Osteoblast (primary cell): ENCODE measurements at regions not wholly inside any gene's neighbourhood (a gene's known extent, or its start where the extent isn't known, plus 50 kb on each side); places are given as distances from the start of the nearest gene placed in this dataset.

Experiments used
- DNase-seq: peaks from one replicate; pipeline ENCODE4 v3.0.0; 2011; ENCODE audit warnings: low spot score, mixed read lengths; ENCODE audit not compliant: insufficient read length; ENCODE audit errors: missing footprints
- H2AFZ ChIP-seq: 2 replicates; pipeline ENCODE4 v1.6.0; 2011; ENCODE audit warnings: mild to moderate bottlenecking, low read length
- H3K27ac ChIP-seq: 2 replicates; pipeline ENCODE4 v1.5.1; 2011; ENCODE audit warnings: mild to moderate bottlenecking, low read depth, low read length, moderate library complexity
- H3K27me3 ChIP-seq: 2 replicates; pipeline ENCODE4 v1.6.0; 2012; ENCODE audit warnings: mild to moderate bottlenecking, control low read depth, inconsistent platforms, low read length, moderate library complexity; ENCODE audit not compliant: insufficient read depth
- H3K36me3 ChIP-seq: 2 replicates; pipeline ENCODE4 v1.5.1; 2011; ENCODE audit warnings: mild to moderate bottlenecking, low read length, control low read depth, moderate library complexity; ENCODE audit not compliant: insufficient read depth
- H3K4me1 ChIP-seq: 2 replicates; pipeline ENCODE4 v1.5.1; 2011; ENCODE audit warnings: mild to moderate bottlenecking, low read length, control low read depth, moderate library complexity; ENCODE audit not compliant: insufficient read depth
- H3K4me2 ChIP-seq: 2 replicates; pipeline ENCODE4 v1.6.0; 2011; ENCODE audit warnings: mild to moderate bottlenecking, low read length; ENCODE audit not compliant: insufficient read depth
- H3K4me3 ChIP-seq: fragments of 200-600 bp; sonication (generic); 3 replicates; pipeline ENCODE4 v1.5.1; 2012; ENCODE audit warnings: mild to moderate bottlenecking, low read length, inconsistent platforms; ENCODE audit not compliant: insufficient read depth
- H3K79me2 ChIP-seq: 2 replicates; pipeline ENCODE4 v1.6.0; 2012; ENCODE audit warnings: mild to moderate bottlenecking, low read length, control low read depth, inconsistent platforms; ENCODE audit not compliant: insufficient read depth
- H3K9me3 ChIP-seq: 2 replicates; pipeline ENCODE4 v1.5.1; 2011; ENCODE audit warnings: low read depth, low read length, control low read depth
- H4K20me1 ChIP-seq: 2 replicates; pipeline ENCODE4 v1.6.0; 2012; ENCODE audit warnings: mild to moderate bottlenecking, low read length, control low read depth; ENCODE audit not compliant: insufficient read depth
- TF ChIP-seq, protein P1 (sequence below): IDR thresholded peaks from 2 replicates; pipeline ENCODE4 v1.5.1; 2011; ENCODE audit warnings: mild to moderate bottlenecking, low read depth, low read length, moderate library complexity; ENCODE audit errors: extremely low read depth

DNA sequence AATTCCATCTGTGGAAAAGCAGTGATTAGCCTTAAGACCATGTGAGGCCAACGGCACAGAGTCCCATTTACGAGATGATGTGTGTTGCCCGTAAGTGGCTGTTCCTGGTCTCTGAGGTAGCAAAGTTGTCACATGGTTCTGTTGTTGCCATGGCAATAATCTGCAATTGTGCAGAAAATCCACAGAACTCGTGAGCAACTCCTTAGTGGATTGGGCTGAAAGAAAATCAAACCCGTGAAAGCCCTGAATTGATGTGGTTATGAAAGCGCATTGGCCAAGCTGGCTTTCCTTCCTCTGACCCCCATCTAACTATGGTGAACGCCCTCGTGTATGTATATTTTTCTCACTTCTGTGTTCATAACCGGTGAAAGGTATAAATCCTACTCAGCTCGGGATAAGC is 614.7 kb downstream of the EBF1 start:
- H3K4me3 ChIP-seq: no peak overlapping the region
- no peaks in the 10 kb centered on the region for H4K20me1 ChIP-seq
- no peak overlapping the region for H3K4me2 ChIP-seq
- TF ChIP-seq, protein P1, sequence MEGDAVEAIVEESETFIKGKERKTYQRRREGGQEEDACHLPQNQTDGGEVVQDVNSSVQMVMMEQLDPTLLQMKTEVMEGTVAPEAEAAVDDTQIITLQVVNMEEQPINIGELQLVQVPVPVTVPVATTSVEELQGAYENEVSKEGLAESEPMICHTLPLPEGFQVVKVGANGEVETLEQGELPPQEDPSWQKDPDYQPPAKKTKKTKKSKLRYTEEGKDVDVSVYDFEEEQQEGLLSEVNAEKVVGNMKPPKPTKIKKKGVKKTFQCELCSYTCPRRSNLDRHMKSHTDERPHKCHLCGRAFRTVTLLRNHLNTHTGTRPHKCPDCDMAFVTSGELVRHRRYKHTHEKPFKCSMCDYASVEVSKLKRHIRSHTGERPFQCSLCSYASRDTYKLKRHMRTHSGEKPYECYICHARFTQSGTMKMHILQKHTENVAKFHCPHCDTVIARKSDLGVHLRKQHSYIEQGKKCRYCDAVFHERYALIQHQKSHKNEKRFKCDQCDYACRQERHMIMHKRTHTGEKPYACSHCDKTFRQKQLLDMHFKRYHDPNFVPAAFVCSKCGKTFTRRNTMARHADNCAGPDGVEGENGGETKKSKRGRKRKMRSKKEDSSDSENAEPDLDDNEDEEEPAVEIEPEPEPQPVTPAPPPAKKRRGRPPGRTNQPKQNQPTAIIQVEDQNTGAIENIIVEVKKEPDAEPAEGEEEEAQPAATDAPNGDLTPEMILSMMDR: no peak
- DNase-seq: no peak
- H3K9me3 ChIP-seq: no peaks in the 10 kb centered on the region
- H3K27ac ChIP-seq: no peak overlapping the region
- no peaks in the 10 kb centered on the region for H3K4me1 ChIP-seq
- no peak overlapping the region for H2AFZ ChIP-seq
- H3K36me3 ChIP-seq: no peaks in the 10 kb centered on the region
- H3K27me3 ChIP-seq: peaks cover 12% of the 10 kb centered on the region
- no peaks in the 10 kb centered on the region for H3K79me2 ChIP-seq

DNA sequence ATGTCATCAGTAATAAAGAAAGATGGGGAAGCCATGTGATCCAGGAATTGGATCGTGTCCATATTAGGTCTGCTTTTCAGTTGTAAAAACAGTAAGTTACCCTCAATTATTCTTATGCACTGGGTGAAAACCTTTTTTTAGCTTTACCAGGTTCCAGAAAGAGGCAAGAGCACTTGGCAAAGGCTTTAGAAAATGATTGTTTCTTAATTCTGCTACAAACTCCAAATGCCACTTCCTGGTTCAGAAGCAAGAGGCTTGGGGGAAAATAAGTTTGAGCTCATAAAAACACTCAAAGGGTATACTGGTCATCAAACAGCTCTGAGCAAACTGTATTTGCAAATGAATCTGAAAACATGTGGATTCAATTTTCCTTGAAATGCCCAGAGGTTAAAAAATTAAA is 615.6 kb downstream of the EBF1 start:
- H3K27me3 ChIP-seq: peaks cover 14% of the 10 kb centered on the region
- TF ChIP-seq, protein P1: no peak
- H4K20me1 ChIP-seq: no peaks in the 10 kb centered on the region
- H3K4me3 ChIP-seq: no peak overlapping the region
- no peaks in the 10 kb centered on the region for H3K36me3 ChIP-seq
- H3K79me2 ChIP-seq: no peaks in the 10 kb centered on the region
- H3K4me2 ChIP-seq: no peak overlapping the region
- H3K9me3 ChIP-seq: no peaks in the 10 kb centered on the region
- H3K27ac ChIP-seq: no peak overlapping the region
- no peak overlapping the region for H2AFZ ChIP-seq
- no peaks in the 10 kb centered on the region for H3K4me1 ChIP-seq
- no peak for DNase-seq

DNA sequence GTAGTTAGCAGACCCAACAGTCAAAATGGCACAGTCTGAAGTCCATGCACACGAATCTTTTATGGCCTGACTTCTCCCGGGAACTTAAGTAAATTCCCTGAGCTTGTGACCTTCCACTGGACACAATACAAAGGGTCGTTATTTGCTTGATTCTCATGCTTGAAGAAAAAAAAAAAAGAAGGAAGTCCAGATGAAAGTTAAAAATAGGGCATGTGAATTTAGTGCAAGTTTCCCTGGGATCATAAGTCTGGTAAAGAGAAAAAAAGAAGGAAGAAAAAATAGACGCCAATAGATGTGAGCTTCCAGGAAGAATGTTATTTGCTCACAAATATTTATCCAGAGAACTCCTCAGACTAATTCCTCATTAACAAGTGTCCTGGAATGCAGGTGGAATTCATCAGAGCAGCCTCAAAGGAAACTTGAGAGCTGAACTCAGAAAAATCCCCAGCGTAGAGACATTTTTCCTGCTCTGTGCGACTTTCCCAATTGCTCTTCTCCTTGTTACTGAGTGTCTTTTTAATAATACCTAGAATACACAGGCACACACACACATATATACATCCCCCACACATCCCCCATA is 616.3 kb downstream of the EBF1 start:
- DNase-seq: no peak
- Histone ChIP-seq H3K27me3 (peaks cover 14% of the 10 kb centered on the region), H3K27ac (no peak overlapping the region), H3K4me3 (no peak overlapping the region), H3K4me2 (no peak overlapping the region), H3K9me3 (no peaks in the 10 kb centered on the region), H2AFZ (no peak overlapping the region), H3K79me2 (no peaks in the 10 kb centered on the region), H4K20me1 (no peaks in the 10 kb centered on the region), H3K36me3 (no peaks in the 10 kb centered on the region), H3K4me1 (no peaks in the 10 kb centered on the region)
- TF ChIP-seq, protein P1: no peak

DNA sequence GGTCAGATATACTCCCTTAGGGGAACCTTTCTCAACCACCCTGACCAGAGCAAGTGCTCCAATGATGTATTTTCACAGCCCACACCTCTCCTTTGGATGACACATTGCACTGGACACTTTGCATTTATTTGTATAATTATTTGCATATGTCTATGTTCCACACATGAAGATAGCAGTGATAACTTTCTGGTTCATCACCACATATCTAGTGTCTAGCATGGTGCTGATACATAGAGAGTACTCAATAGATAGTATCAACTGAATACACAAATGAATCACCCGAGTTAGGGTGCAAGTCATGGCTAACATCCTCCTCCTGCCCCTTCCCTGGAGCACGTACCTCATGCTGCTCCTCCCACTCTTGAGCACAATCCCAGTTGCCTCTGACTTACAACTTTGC is 617.6 kb downstream of the EBF1 start:
- Histone ChIP-seq H3K4me1 (no peaks in the 10 kb centered on the region), H3K79me2 (no peaks in the 10 kb centered on the region), H3K4me2 (no peak overlapping the region), H3K36me3 (no peaks in the 10 kb centered on the region), H3K27me3 (peaks cover 19% of the 10 kb centered on the region), H3K9me3 (no peaks in the 10 kb centered on the region), H2AFZ (no peak overlapping the region), H4K20me1 (no peaks in the 10 kb centered on the region), H3K27ac (no peak overlapping the region), H3K4me3 (no peak overlapping the region)
- peak; percentile 36 for DNase-seq
- TF ChIP-seq, protein P1: no peak
